ENCODE measurements at regions not wholly inside any gene's neighbourhood (a gene's known extent, or its start where the extent isn't known, plus 50 kb on each side); places are given as distances from the start of the nearest gene placed in this dataset.

- Histone ChIP-seq H3K9me3 (ENCODE audit: control insufficient read depth in 2 of 3, insufficient read depth in 1 of 3, low read length in 3 of 3) (no peaks in the 10 kb centered on the region), H3K36me3 (ENCODE audit: control insufficient read depth in 2 of 3, insufficient read depth in 3 of 3, low read length in 3 of 3) (no peaks in the 10 kb centered on the region), H3K4me1 (ENCODE audit: control insufficient read depth in 2 of 3, insufficient read depth in 2 of 3, low read depth in 1 of 3, low read length in 3 of 3) (no peaks in the 10 kb centered on the region), H3K4me3 (ENCODE audit: low read length in 3 of 3) (no peak overlapping the region), H3K9ac (ENCODE audit: low read length in 3 of 3) (no peak overlapping the region), H3K27me3 (ENCODE audit: control insufficient read depth, insufficient read depth, low read length) (no peaks in the 10 kb centered on the region), H3K27ac (ENCODE audit: low read depth in 2 of 2, low read length in 2 of 2) (no peak overlapping the region)
- TF ChIP-seq CTCF (IDR thresholded peaks at IDR 0.05; ENCODE audit: borderline replicate concordance, extremely low read depth, insufficient read depth), result no peak
- no peak for DNase-seq
- intact Hi-C loops (cut with DNase I), result no loop called here
- FAIRE-seq, result no peak
Measured at GRCh38 chr19:34856052-34856451, 70.7 kb upstream of the ZNF30 start.

- Histone ChIP-seq H3K4me1 (ENCODE audit: control insufficient read depth in 2 of 3, insufficient read depth in 2 of 3, low read depth in 1 of 3, low read length in 3 of 3) (no peaks in the 10 kb centered on the region), H3K4me3 (ENCODE audit: low read length in 3 of 3) (no peak overlapping the region), H3K9ac (ENCODE audit: low read length in 3 of 3) (no peak overlapping the region), H3K9me3 (ENCODE audit: control insufficient read depth in 2 of 3, insufficient read depth in 1 of 3, low read length in 3 of 3) (no peaks in the 10 kb centered on the region), H3K27me3 (ENCODE audit: control insufficient read depth, insufficient read depth, low read length) (no peaks in the 10 kb centered on the region), H3K36me3 (ENCODE audit: control insufficient read depth in 2 of 3, insufficient read depth in 3 of 3, low read length in 3 of 3) (no peaks in the 10 kb centered on the region), H3K27ac (ENCODE audit: low read depth in 2 of 2, low read length in 2 of 2) (no peak overlapping the region)
- FAIRE-seq (no peak), DNase-seq (no peak)
- TF ChIP-seq CTCF (IDR thresholded peaks at IDR 0.05; ENCODE audit: borderline replicate concordance, extremely low read depth, insufficient read depth), result no peak
- intact Hi-C loops (cut with DNase I), result no loop called here
Measured at GRCh38 chr19:34853369-34853768, 73.3 kb upstream of the ZNF30 start.

GRCh38 chr19:34852669-34853068 is 74.0 kb upstream of the ZNF30 start:
- no peaks in the 10 kb centered on the region for H3K27me3 ChIP-seq (ENCODE audit: control insufficient read depth, insufficient read depth, low read length)
- no peak overlapping the region for H3K4me3 ChIP-seq (ENCODE audit: low read length in 3 of 3)
- DNase-seq, result no peak
- intact Hi-C loops (cut with DNase I), result no loop called here
- H3K9ac ChIP-seq (ENCODE audit: low read length in 3 of 3), result no peak overlapping the region
- FAIRE-seq, result no peak
- H3K27ac ChIP-seq (ENCODE audit: low read depth in 2 of 2, low read length in 2 of 2), result no peak overlapping the region
- no peaks in the 10 kb centered on the region for H3K4me1 ChIP-seq (ENCODE audit: control insufficient read depth in 2 of 3, insufficient read depth in 2 of 3, low read depth in 1 of 3, low read length in 3 of 3)
- H3K36me3 ChIP-seq (ENCODE audit: control insufficient read depth in 2 of 3, insufficient read depth in 3 of 3, low read length in 3 of 3), result no peaks in the 10 kb centered on the region
- no peak for TF ChIP-seq CTCF (IDR thresholded peaks at IDR 0.05; ENCODE audit: borderline replicate concordance, extremely low read depth, insufficient read depth)
- no peaks in the 10 kb centered on the region for H3K9me3 ChIP-seq (ENCODE audit: control insufficient read depth in 2 of 3, insufficient read depth in 1 of 3, low read length in 3 of 3)

GRCh38 chr19:34851277-34851804 is 75.4 kb upstream of the ZNF30 start:
- intact Hi-C loops (cut with DNase I), result no loop called here
- H3K36me3 ChIP-seq (ENCODE audit: control insufficient read depth in 2 of 3, insufficient read depth in 3 of 3, low read length in 3 of 3), result no peaks in the 10 kb centered on the region
- no peaks in the 10 kb centered on the region for H3K9me3 ChIP-seq (ENCODE audit: control insufficient read depth in 2 of 3, insufficient read depth in 1 of 3, low read length in 3 of 3)
- H3K27me3 ChIP-seq (ENCODE audit: control insufficient read depth, insufficient read depth, low read length), result no peaks in the 10 kb centered on the region
- no peak overlapping the region for H3K9ac ChIP-seq (ENCODE audit: low read length in 3 of 3)
- FAIRE-seq, result no peak
- H3K4me3 ChIP-seq (ENCODE audit: low read length in 3 of 3), result no peak overlapping the region
- no peak for DNase-seq
- TF ChIP-seq CTCF (IDR thresholded peaks at IDR 0.05; ENCODE audit: borderline replicate concordance, extremely low read depth, insufficient read depth), result no peak
- H3K27ac ChIP-seq (ENCODE audit: low read depth in 2 of 2, low read length in 2 of 2), result no peak overlapping the region
- H3K4me1 ChIP-seq (ENCODE audit: control insufficient read depth in 2 of 3, insufficient read depth in 2 of 3, low read depth in 1 of 3, low read length in 3 of 3), result no peaks in the 10 kb centered on the region

All from kidney (tissue), 13 donors.